Endothelial cell of umbilical vein (primary cell): ENCODE measurements at regions not wholly inside any gene's neighbourhood (a gene's known extent, or its start where the extent isn't known, plus 50 kb on each side); places are given as distances from the start of the nearest gene placed in this dataset.

ENCODE experiments used
- BruUV-seq: library from RNA; stranded (reverse); fragments of 400-500 nt; replicated peaks from 2 replicates; lab custom pipeline; 2021; lab: Mats Ljungman, UMichigan
- CTCF ChIA-PET: fragments of 300-600, 350-600 bp; sonication (Branson Sonifier 250); formaldehyde crosslinking; loops from one replicate; lab custom pipeline; 2021; ENCODE audit warnings: antibody characterized with exemption, inconsistent platforms; lab: Charles Lee
- POLR2A ChIA-PET: fragments of 300-600, 350-600 bp; sonication (Branson Sonifier 250); formaldehyde crosslinking; loops from one replicate; lab custom pipeline; 2021; ENCODE audit warnings: antibody characterized with exemption, inconsistent platforms; lab: Charles Lee
- DNase-seq: peaks from one replicate; pipeline ENCODE4 v3.0.0-alpha.2; 2011; ENCODE audit warnings: low read depth, low spot score
- FAIRE-seq: peaks from 2 replicates; lab custom pipeline; 2011; peaks lifted over from hg19 to GRCh38; lab: Jason Lieb, UNC
- H2AFZ ChIP-seq: 2 replicates; pipeline ENCODE4 v1.6.0; 2012; ENCODE audit warnings: low read depth, low read length, control low read depth, inconsistent platforms
- H3K27ac ChIP-seq: 2 replicates; pipeline ENCODE4 v1.5.1; 2011; ENCODE audit warnings: low read depth, mild to moderate bottlenecking, control low read depth, low read length, moderate library complexity; ENCODE audit not compliant: insufficient read depth
- H3K27me3 ChIP-seq, 2 experiments: 2 replicates each; pipeline versions ENCODE4 v1.6.0 to v1.6.1; 2011; ENCODE audit warnings: low read length in 2 of 2, mixed read lengths in 1 of 2; ENCODE audit not compliant: control insufficient read depth in 2 of 2, insufficient read depth in 2 of 2
- H3K36me3 ChIP-seq, 2 experiments: 2 replicates in 1 of 2; 3 replicates in 1 of 2; pipeline ENCODE4 v1.5.1; 2011; ENCODE audit warnings: low read length in 2 of 2, mild to moderate bottlenecking in 1 of 2, moderate library complexity in 1 of 2; ENCODE audit not compliant: control insufficient read depth in 2 of 2, insufficient read depth in 2 of 2; ENCODE audit errors: extremely low read depth in 1 of 2
- H3K4me1 ChIP-seq: 3 replicates; pipeline ENCODE4 v1.5.1; 2011; ENCODE audit warnings: mild to moderate bottlenecking, low read length; ENCODE audit not compliant: control insufficient read depth, insufficient read depth; ENCODE audit errors: extremely low read depth
- H3K4me2 ChIP-seq: 2 replicates; pipeline ENCODE4 v1.6.1; 2011; ENCODE audit warnings: low read length, control low read depth, mixed read lengths; ENCODE audit not compliant: insufficient read depth
- H3K4me3 ChIP-seq, 3 experiments: fragments of 200-600 bp in 1 of 3; sonication (generic), shearing (Covaris generic) in 1 of 3; replicated peaks in 1 of 3; 2 replicates each; pipeline ENCODE4 v1.5.1; 2011 to 2016; ENCODE audit warnings: control low read depth in 3 of 3, low read length in 3 of 3, mild to moderate bottlenecking in 2 of 3, inconsistent platforms in 1 of 3, low read depth in 1 of 3, moderate library complexity in 1 of 3; ENCODE audit not compliant: insufficient read depth in 1 of 3
- H3K79me2 ChIP-seq: 2 replicates; pipeline ENCODE4 v1.6.0; 2012; ENCODE audit warnings: low read length, inconsistent platforms; ENCODE audit not compliant: control insufficient read depth, insufficient read depth
- H3K9ac ChIP-seq: replicated peaks from 2 replicates; pipeline ENCODE3; 2011; ENCODE audit warnings: low read length, control low read depth; ENCODE audit not compliant: insufficient read depth; ENCODE audit errors: extremely low read depth
- H3K9me1 ChIP-seq: replicated peaks from 3 replicates; pipeline ENCODE4 v1.6.0; 2011; ENCODE audit warnings: mild to moderate bottlenecking, low read length; ENCODE audit not compliant: control insufficient read depth, insufficient read depth; ENCODE audit errors: extremely low read depth
- H3K9me3 ChIP-seq: replicated peaks from 2 replicates; pipeline ENCODE4 v1.5.1; 2012; ENCODE audit warnings: low read length, inconsistent platforms; ENCODE audit not compliant: control insufficient read depth, insufficient read depth
- H4K20me1 ChIP-seq: replicated peaks from 2 replicates; pipeline ENCODE3; 2011; ENCODE audit warnings: mild to moderate bottlenecking, low read length; ENCODE audit not compliant: control insufficient read depth, insufficient read depth; ENCODE audit errors: extremely low read depth
- EZH2 ChIP-seq: IDR thresholded peaks from 2 replicates; pipeline ENCODE4 v1.6.1; 2012; ENCODE audit warnings: borderline replicate concordance, low read depth, mild to moderate bottlenecking, moderate library complexity, low read length, inconsistent platforms; ENCODE audit not compliant: severe bottlenecking
- FOS ChIP-seq: IDR thresholded peaks from 2 replicates; pipeline ENCODE4 v1.6.1; 2011; ENCODE audit warnings: mild to moderate bottlenecking, low read length, moderate library complexity, borderline replicate concordance; ENCODE audit not compliant: insufficient read depth
- GATA2 ChIP-seq: IDR thresholded peaks from 2 replicates; pipeline ENCODE4 v1.7.0; 2011; ENCODE audit warnings: low read depth, mild to moderate bottlenecking, moderate library complexity, mixed read lengths, low read length; ENCODE audit not compliant: insufficient read length, insufficient read depth
- JUN ChIP-seq: IDR thresholded peaks from 2 replicates; pipeline ENCODE4 v1.6.1; 2011; ENCODE audit warnings: borderline replicate concordance, low read depth; ENCODE audit not compliant: insufficient read length, insufficient read depth
- MYC ChIP-seq: IDR thresholded peaks from one replicate; pipeline ENCODE4 v1.6.1; 2011; ENCODE audit warnings: mild to moderate bottlenecking, low read depth, low read length
- POLR2A ChIP-seq: IDR thresholded peaks from 2 replicates; pipeline ENCODE4 v1.6.1; 2012; ENCODE audit warnings: low read depth, mild to moderate bottlenecking, control low read depth, low read length
- POLR2AphosphoS5 ChIP-seq: IDR thresholded peaks from 2 replicates; pipeline ENCODE4 v1.6.1; 2012; ENCODE audit warnings: low read depth, mild to moderate bottlenecking, control low read depth, low read length, moderate library complexity; ENCODE audit not compliant: insufficient read depth
- dilution Hi-C: fragments of 300-500 bp; cut with MboI; formaldehyde crosslinking; loops from one replicate; pipeline ENCODE4 v1.15.0; 2019; ENCODE audit warnings: low sequenced_read_pairs; ENCODE audit not compliant: extremely low pct_ligation_motif_present
- intact Hi-C: fragments of 100-400 bp; cut with micrococcal nuclease; formaldehyde crosslinking; loops from one replicate; pipeline ENCODE4 v1.10.0; 2022
- TF ChIP-seq, protein P1 (sequence below): IDR thresholded peaks from 2 replicates; pipeline ENCODE4 v1.6.1; 2011; ENCODE audit not compliant: insufficient read depth, insufficient read length
- TF ChIP-seq, protein P2 (sequence below), 2 donors: IDR thresholded peaks; 1 replicate in 1 of 2; 2 replicates in 1 of 2; pipeline ENCODE4 v1.5.1; 2011; ENCODE audit warnings: low read length in 2 of 2, mild to moderate bottlenecking in 2 of 2, moderate library complexity in 2 of 2, control low read depth in 1 of 2, inconsistent platforms in 1 of 2, low read depth in 1 of 2; ENCODE audit not compliant: insufficient read depth in 1 of 2; ENCODE audit errors: extremely low read depth in 1 of 2

DNA sequence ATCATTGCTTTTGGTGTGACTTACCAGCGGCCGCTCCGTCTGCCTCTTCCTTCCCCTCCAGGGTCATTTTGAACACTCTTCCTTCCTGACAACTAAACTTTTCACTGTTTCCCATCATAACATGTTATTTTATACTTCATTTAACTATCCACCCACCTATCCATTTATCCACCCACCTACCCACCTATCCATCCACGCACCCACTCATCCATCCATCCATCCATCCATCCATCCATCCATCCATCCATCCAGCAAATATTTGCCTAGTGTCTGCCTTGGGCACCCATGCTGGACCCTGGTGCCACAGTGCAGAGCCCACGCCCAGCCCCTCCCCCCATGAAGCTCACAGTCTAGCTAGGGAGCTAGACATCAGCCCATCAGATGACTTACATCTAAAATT is 254.9 kb downstream of the TLE3 start:
- Histone ChIP-seq H4K20me1 (no peaks in the 10 kb centered on the region), H3K27ac (no peak overlapping the region), H3K9me3 (no peaks in the 10 kb centered on the region), H3K36me3 (no peaks in the 10 kb centered on the region), H3K9ac (no peak overlapping the region), H3K9me1 (no peaks in the 10 kb centered on the region), H3K4me3 (no peak overlapping the region), H3K4me1 (no peaks in the 10 kb centered on the region), H2AFZ (no peak overlapping the region), H3K27me3 (no peaks in the 10 kb centered on the region), H3K4me2 (no peak overlapping the region), H3K79me2 (no peaks in the 10 kb centered on the region)
- POLR2A ChIA-PET: no interaction called here
- BruUV-seq: no TSS peak
- dilution Hi-C loops: no loop called here
- no peak for DNase-seq
- TF ChIP-seq, protein P1, sequence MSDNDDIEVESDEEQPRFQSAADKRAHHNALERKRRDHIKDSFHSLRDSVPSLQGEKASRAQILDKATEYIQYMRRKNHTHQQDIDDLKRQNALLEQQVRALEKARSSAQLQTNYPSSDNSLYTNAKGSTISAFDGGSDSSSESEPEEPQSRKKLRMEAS: no peak
- TF ChIP-seq EZH2 (no peak), FOS (no peak), JUN (no peak), POLR2AphosphoS5 (no peak), MYC (no peak), GATA2 (no peak), POLR2A (no peak)
- TF ChIP-seq, protein P2, sequence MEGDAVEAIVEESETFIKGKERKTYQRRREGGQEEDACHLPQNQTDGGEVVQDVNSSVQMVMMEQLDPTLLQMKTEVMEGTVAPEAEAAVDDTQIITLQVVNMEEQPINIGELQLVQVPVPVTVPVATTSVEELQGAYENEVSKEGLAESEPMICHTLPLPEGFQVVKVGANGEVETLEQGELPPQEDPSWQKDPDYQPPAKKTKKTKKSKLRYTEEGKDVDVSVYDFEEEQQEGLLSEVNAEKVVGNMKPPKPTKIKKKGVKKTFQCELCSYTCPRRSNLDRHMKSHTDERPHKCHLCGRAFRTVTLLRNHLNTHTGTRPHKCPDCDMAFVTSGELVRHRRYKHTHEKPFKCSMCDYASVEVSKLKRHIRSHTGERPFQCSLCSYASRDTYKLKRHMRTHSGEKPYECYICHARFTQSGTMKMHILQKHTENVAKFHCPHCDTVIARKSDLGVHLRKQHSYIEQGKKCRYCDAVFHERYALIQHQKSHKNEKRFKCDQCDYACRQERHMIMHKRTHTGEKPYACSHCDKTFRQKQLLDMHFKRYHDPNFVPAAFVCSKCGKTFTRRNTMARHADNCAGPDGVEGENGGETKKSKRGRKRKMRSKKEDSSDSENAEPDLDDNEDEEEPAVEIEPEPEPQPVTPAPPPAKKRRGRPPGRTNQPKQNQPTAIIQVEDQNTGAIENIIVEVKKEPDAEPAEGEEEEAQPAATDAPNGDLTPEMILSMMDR (IDR thresholded peaks at IDR 0.05; ENCODE audit: extremely low read depth in 1 of 2, insufficient read depth in 1 of 2, low read depth in 1 of 2, low read length in 2 of 2): no peak
- intact Hi-C loops: no loop called here
- CTCF ChIA-PET: no interaction called here
- no peak for FAIRE-seq
